ENCODE measurements at regions not wholly inside any gene's neighbourhood (a gene's known extent, or its start where the extent isn't known, plus 50 kb on each side); places are given as distances from the start of the nearest gene placed in this dataset.

GRCh38 chr2:104412384-104412783 lies 441.5 kb upstream of the POU3F3 start:
- no peak overlapping the region for H3K4me3 ChIP-seq (ENCODE audit: low read length)
- no peaks in the 10 kb centered on the region for H3K9me3 ChIP-seq (ENCODE audit: control insufficient read depth, low read depth, low read length)
- H3K36me3 ChIP-seq (ENCODE audit: control insufficient read depth, insufficient read depth, low read length): no peaks in the 10 kb centered on the region
- WGBS (ENCODE audit: insufficient coverage, low lambda C conversion rate): no CpG with 5 or more reads among the region's 2 CpGs
- no peaks in the 10 kb centered on the region for H3K4me1 ChIP-seq (ENCODE audit: control insufficient read depth, insufficient read depth, low read length)
- no peaks in the 10 kb centered on the region for H3K27me3 ChIP-seq (ENCODE audit: control insufficient read depth, insufficient read depth, low read length)
- DNase-seq: peak in 1 of 2 donors; percentile 9
- H3K27ac ChIP-seq (ENCODE audit: low read length): no peak overlapping the region

DNA sequence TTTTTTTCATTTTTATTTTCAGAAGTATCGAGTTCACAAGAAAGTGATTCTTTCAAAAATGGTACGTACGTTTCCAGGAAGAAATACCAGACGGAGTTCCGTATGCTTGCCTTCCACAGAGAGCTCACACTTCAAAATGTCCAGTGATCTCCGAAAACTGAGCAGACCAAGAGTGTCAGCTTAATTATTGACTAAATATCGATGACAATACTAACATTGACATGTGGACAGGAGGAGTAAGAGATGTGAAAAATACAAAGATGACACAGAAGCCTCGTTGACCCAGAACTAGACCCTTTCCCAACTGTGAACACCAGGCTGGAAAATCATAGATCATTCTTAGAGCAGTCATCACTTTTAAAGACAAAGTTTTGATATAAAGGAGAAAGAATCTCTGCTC lies 440.0 kb upstream of the POU3F3 start:
- no peak for DNase-seq
- no peaks in the 10 kb centered on the region for H3K4me1 ChIP-seq (ENCODE audit: control insufficient read depth, insufficient read depth, low read length)
- H3K4me3 ChIP-seq (ENCODE audit: low read length): no peak overlapping the region
- H3K27me3 ChIP-seq (ENCODE audit: control insufficient read depth, insufficient read depth, low read length): no peaks in the 10 kb centered on the region
- no peak overlapping the region for H3K27ac ChIP-seq (ENCODE audit: low read length)
- H3K9me3 ChIP-seq (ENCODE audit: control insufficient read depth, low read depth, low read length): no peaks in the 10 kb centered on the region
- H3K36me3 ChIP-seq (ENCODE audit: control insufficient read depth, insufficient read depth, low read length): no peaks in the 10 kb centered on the region
- 78% methylated on average over 4 of the region's 8 CpGs for WGBS (ENCODE audit: insufficient coverage, low lambda C conversion rate)

DNA sequence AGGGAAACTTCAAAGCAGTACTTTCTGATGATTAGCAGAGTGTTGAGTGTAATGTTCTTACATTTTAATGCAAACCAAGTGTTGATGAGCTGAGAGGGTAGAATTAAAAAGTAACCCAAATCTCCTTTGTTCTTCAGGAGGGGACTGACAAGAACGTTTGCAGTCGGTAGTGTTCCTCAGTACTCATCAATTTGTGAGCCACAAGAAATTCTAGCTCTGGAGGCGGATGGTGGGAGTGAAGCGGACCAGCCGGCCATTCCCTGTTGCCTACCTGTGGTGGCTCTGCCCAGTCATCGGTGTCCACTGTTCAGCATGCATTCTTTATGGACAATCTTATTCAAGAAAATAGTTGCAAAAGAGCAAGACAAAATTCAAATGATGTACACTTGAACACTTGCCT lies 438.6 kb upstream of the POU3F3 start:
- WGBS (ENCODE audit: insufficient coverage, low lambda C conversion rate): no CpG with 5 or more reads among the region's 6 CpGs
- H3K4me1 ChIP-seq (ENCODE audit: control insufficient read depth, insufficient read depth, low read length): no peaks in the 10 kb centered on the region
- no peaks in the 10 kb centered on the region for H3K27me3 ChIP-seq (ENCODE audit: control insufficient read depth, insufficient read depth, low read length)
- no peak overlapping the region for H3K27ac ChIP-seq (ENCODE audit: low read length)
- no peak overlapping the region for H3K4me3 ChIP-seq (ENCODE audit: low read length)
- DNase-seq: no peak
- no peaks in the 10 kb centered on the region for H3K9me3 ChIP-seq (ENCODE audit: control insufficient read depth, low read depth, low read length)
- no peaks in the 10 kb centered on the region for H3K36me3 ChIP-seq (ENCODE audit: control insufficient read depth, insufficient read depth, low read length)

DNA sequence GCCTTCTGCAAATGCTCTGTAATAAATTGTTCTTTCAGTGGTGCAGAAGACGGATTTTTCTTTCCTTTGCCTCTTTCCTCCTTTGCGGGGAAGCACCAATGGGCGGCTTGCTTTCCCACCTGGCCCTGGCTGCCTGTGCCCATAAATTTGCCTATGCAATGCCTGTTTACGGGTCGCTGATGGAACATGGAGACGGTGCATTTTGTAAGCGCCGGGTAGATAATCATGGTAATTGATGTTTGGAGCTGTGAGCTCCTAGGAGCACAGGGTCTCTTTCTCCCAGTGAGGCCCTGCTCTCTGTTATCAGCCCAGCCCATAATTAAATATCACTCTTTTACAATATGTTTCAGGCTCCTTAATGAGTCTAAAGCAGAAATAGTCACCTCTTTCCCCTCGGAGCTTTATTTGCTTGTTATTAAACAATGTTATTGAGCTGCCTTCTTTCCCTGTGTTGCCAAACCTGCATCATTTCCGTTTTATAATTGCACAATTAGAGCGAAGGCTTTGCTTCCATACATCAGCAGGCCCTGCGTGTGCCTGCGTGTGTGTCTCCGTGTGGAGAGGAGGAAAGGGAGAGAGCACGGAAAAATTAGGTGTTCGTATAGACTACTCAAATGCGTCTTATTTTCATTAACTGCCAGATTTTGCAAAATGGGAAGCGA lies 437.4 kb upstream of the POU3F3 start:
- H3K4me1 ChIP-seq (ENCODE audit: control insufficient read depth, insufficient read depth, low read length): no peaks in the 10 kb centered on the region
- H3K9me3 ChIP-seq (ENCODE audit: control insufficient read depth, low read depth, low read length): no peaks in the 10 kb centered on the region
- no peaks in the 10 kb centered on the region for H3K27me3 ChIP-seq (ENCODE audit: control insufficient read depth, insufficient read depth, low read length)
- no peak for DNase-seq
- WGBS (ENCODE audit: insufficient coverage, low lambda C conversion rate): 80% methylated on average over 1 of the region's 18 CpGs
- H3K36me3 ChIP-seq (ENCODE audit: control insufficient read depth, insufficient read depth, low read length): no peaks in the 10 kb centered on the region
- no peak overlapping the region for H3K4me3 ChIP-seq (ENCODE audit: low read length)
- H3K27ac ChIP-seq (ENCODE audit: low read length): no peak overlapping the region

DNA sequence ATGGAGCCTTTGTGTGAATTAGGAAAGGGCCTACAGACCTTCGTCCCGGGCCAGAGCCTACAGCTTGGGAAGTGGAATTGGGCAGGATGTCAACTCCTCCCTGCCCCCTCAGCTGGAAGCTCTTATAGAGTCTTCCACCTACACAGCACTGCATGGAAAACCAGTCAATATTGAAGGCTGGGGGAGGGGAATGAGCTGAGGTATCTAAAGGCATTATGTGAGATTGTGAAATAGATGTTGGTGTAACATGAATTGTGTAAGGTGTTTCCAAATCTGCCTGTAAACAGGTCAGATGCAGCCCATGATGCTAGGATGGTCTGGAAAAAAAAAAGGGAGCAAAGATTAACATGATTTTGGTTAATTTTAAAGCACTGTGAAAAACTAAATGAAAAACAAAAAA lies 433.5 kb upstream of the POU3F3 start:
- H3K36me3 ChIP-seq (ENCODE audit: control insufficient read depth, insufficient read depth, low read length): no peaks in the 10 kb centered on the region
- H3K9me3 ChIP-seq (ENCODE audit: control insufficient read depth, low read depth, low read length): no peaks in the 10 kb centered on the region
- DNase-seq: no peak
- no peaks in the 10 kb centered on the region for H3K27me3 ChIP-seq (ENCODE audit: control insufficient read depth, insufficient read depth, low read length)
- H3K27ac ChIP-seq (ENCODE audit: low read length): no peak overlapping the region
- no peak overlapping the region for H3K4me3 ChIP-seq (ENCODE audit: low read length)
- no peaks in the 10 kb centered on the region for H3K4me1 ChIP-seq (ENCODE audit: control insufficient read depth, insufficient read depth, low read length)
- WGBS (ENCODE audit: insufficient coverage, low lambda C conversion rate): no CpG with 5 or more reads among the region's 2 CpGs

DNA sequence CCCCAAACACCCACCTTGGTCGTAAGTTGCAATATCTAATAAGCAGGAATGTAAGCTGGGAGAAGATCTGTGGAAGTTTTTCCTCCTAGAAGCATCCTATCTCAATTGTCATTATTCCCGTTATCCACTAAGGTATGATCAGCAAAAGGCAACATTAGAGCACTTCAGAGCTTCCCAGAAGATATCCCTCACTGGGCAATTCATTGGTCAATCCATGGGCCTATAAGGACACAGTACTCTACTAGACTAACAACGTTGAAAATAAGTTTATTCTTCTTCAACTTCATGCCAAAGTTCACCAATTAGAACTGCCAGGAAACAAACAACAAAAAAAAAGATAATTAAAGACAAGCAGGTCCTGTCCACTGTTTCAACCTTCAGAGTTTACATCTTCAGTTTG lies 433.0 kb upstream of the POU3F3 start:
- no peak for DNase-seq
- H3K4me1 ChIP-seq (ENCODE audit: control insufficient read depth, insufficient read depth, low read length): no peaks in the 10 kb centered on the region
- no CpG with 5 or more reads among the region's 3 CpGs for WGBS (ENCODE audit: insufficient coverage, low lambda C conversion rate)
- H3K9me3 ChIP-seq (ENCODE audit: control insufficient read depth, low read depth, low read length): no peaks in the 10 kb centered on the region
- H3K27ac ChIP-seq (ENCODE audit: low read length): no peak overlapping the region
- no peak overlapping the region for H3K4me3 ChIP-seq (ENCODE audit: low read length)
- H3K36me3 ChIP-seq (ENCODE audit: control insufficient read depth, insufficient read depth, low read length): no peaks in the 10 kb centered on the region
- H3K27me3 ChIP-seq (ENCODE audit: control insufficient read depth, insufficient read depth, low read length): no peaks in the 10 kb centered on the region

DNA sequence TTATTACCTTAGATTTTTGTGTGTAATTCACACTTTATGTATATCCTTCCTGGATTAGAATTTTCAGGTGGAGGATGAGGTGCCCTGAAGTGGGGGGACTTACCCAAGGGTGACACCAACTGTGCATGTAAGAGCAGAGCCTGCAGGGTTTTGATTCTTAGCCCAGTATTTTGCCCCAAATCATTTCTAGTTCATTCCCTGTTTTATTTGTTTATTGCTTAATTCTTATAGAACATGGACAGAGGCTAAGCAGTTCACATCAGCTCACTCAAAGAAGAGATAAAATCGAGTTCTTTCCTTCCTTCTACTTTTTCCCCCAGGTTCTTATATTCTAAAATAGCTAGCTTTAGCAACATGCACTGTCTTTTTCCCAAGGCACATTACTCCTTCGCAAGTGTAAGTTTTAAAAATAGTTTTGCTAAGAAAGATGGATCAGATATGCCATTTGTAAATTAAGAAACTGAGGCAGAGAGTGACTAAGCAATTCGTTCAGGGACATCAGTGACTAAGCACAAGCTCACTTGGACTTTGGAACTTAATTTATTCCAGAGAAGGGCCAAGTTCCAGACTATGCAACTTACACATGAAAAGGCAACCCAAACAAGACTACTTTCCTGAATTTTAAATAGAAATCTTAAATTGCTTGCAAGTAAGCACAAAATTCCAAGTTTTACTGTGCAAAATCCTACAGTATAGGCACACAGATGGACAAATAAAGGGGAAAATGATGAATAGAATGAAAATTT lies 427.9 kb upstream of the POU3F3 start:
- Histone ChIP-seq H3K27ac (ENCODE audit: low read length) (no peak overlapping the region), H3K36me3 (ENCODE audit: control insufficient read depth, insufficient read depth, low read length) (no peaks in the 10 kb centered on the region), H3K27me3 (ENCODE audit: control insufficient read depth, insufficient read depth, low read length) (no peaks in the 10 kb centered on the region), H3K9me3 (ENCODE audit: control insufficient read depth, low read depth, low read length) (no peaks in the 10 kb centered on the region), H3K4me3 (ENCODE audit: low read length) (no peak overlapping the region), H3K4me1 (ENCODE audit: control insufficient read depth, insufficient read depth, low read length) (no peaks in the 10 kb centered on the region)
- no CpG with 5 or more reads among the region's 3 CpGs for WGBS (ENCODE audit: insufficient coverage, low lambda C conversion rate)
- DNase-seq: no peak

- Histone ChIP-seq H3K9me3 (ENCODE audit: control insufficient read depth, low read depth, low read length) (no peaks in the 10 kb centered on the region), H3K36me3 (ENCODE audit: control insufficient read depth, insufficient read depth, low read length) (no peaks in the 10 kb centered on the region), H3K27me3 (ENCODE audit: control insufficient read depth, insufficient read depth, low read length) (no peaks in the 10 kb centered on the region), H3K27ac (ENCODE audit: low read length) (no peak overlapping the region), H3K4me1 (ENCODE audit: control insufficient read depth, insufficient read depth, low read length) (no peaks in the 10 kb centered on the region), H3K4me3 (ENCODE audit: low read length) (no peak overlapping the region)
- DNase-seq: no peak
- 88% methylated on average over 1 of the region's 1 CpG for WGBS (ENCODE audit: insufficient coverage, low lambda C conversion rate)
These were observed 425.8 kb upstream of the POU3F3 start for GRCh38 chr2:104428155-104428554.

- Histone ChIP-seq H3K27me3 (ENCODE audit: control insufficient read depth, insufficient read depth, low read length) (no peaks in the 10 kb centered on the region), H3K36me3 (ENCODE audit: control insufficient read depth, insufficient read depth, low read length) (no peaks in the 10 kb centered on the region), H3K9me3 (ENCODE audit: control insufficient read depth, low read depth, low read length) (no peaks in the 10 kb centered on the region), H3K4me3 (ENCODE audit: low read length) (no peak overlapping the region), H3K4me1 (ENCODE audit: control insufficient read depth, insufficient read depth, low read length) (no peaks in the 10 kb centered on the region), H3K27ac (ENCODE audit: low read length) (no peak overlapping the region)
- 100% methylated on average over 2 of the region's 8 CpGs for WGBS (ENCODE audit: insufficient coverage, low lambda C conversion rate)
- no peak for DNase-seq
These were observed 424.1 kb upstream of the POU3F3 start for GRCh38 chr2:104429639-104430358.

- no peak for DNase-seq
- 100% methylated on average over 2 of the region's 10 CpGs for WGBS (ENCODE audit: insufficient coverage, low lambda C conversion rate)
- H3K4me1 ChIP-seq (ENCODE audit: control insufficient read depth, insufficient read depth, low read length): no peaks in the 10 kb centered on the region
These were observed 423.6 kb upstream of the POU3F3 start for GRCh38 chr2:104430359-104430740.

More at GRCh38 chr2:104430359-104430740, 423.6 kb upstream of the POU3F3 start:
- no peaks in the 10 kb centered on the region for H3K27me3 ChIP-seq (ENCODE audit: control insufficient read depth, insufficient read depth, low read length)
- no peaks in the 10 kb centered on the region for H3K36me3 ChIP-seq (ENCODE audit: control insufficient read depth, insufficient read depth, low read length)
- no peaks in the 10 kb centered on the region for H3K9me3 ChIP-seq (ENCODE audit: control insufficient read depth, low read depth, low read length)
- H3K4me3 ChIP-seq (ENCODE audit: low read length): no peak overlapping the region
- H3K27ac ChIP-seq (ENCODE audit: low read length): no peak overlapping the region
